ENCODE measurements at regions not wholly inside any gene's neighbourhood (a gene's known extent, or its start where the extent isn't known, plus 50 kb on each side); places are given as distances from the start of the nearest gene placed in this dataset.

GRCh38 chr10:3239920-3240894 lies 67.6 kb upstream of the PITRM1 start:
- Mint-ChIP-seq H3K27me3 (peaks cover 6% of the 10 kb centered on the region), H3K9me3 (no peaks in the 10 kb centered on the region), H3K36me3 (ENCODE audit: low read depth) (no peaks in the 10 kb centered on the region), H3K27ac (no peak overlapping the region), H3K4me3 (peak overlapping the region; percentile 8), H3K4me1 (no peaks in the 10 kb centered on the region)
- ATAC-seq (replicated peaks): no peak

GRCh38 chr10:3239066-3239919 lies 66.7 kb upstream of the PITRM1 start:
- no peaks in the 10 kb centered on the region for H3K4me1 Mint-ChIP-seq
- H3K27ac Mint-ChIP-seq: no peak overlapping the region
- peak; percentile 86 for ATAC-seq (replicated peaks)
- H3K27me3 Mint-ChIP-seq: peaks cover 5% of the 10 kb centered on the region
- H3K4me3 Mint-ChIP-seq: peak overlapping the region; percentile 8
- no peaks in the 10 kb centered on the region for H3K36me3 Mint-ChIP-seq (ENCODE audit: low read depth)
- H3K9me3 Mint-ChIP-seq: no peaks in the 10 kb centered on the region

DNA sequence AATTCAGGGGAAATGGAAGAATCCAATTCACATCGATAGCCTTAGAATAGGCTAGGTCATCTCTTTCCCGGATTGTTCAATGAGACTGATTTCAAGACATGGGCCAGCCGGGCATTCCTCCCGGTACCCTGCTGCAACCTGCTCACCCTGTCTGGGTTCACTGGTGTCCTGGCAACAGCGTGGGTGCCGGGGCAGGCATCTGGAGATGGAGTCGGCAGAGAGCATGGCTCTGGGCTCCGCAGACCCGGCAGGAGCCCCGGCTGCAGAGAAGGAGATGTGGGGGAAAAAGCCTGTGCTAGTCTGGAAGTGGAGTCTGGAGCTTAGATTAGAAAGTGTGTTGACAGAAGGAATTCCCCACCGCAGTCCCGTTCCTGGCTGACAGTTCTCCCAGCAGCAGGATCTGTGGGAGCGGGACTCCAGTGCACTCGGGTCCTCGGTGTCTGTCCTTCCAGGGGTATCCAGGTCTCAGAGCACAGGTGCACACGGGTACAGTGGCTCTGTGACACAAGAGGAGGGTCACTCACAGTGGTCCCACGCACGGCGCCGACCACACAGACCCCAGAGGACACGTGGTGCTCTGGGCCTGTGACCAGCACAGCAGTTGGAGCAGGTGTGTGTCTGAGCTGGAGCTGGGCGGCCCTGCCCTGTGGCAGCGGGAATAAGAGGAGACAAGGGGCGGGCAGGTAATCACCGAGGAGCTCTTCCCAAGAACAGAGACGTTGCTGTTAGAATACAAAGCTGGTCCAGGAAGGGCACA lies 65.7 kb upstream of the PITRM1 start:
- no peaks in the 10 kb centered on the region for H3K9me3 Mint-ChIP-seq
- no peaks in the 10 kb centered on the region for H3K36me3 Mint-ChIP-seq (ENCODE audit: low read depth)
- peaks cover 6% of the 10 kb centered on the region for H3K27me3 Mint-ChIP-seq

GRCh38 chr10:3237530-3237929 lies 64.9 kb upstream of the PITRM1 start:
- Mint-ChIP-seq H3K4me1 (no peaks in the 10 kb centered on the region), H3K36me3 (ENCODE audit: low read depth) (no peaks in the 10 kb centered on the region), H3K27ac (no peak overlapping the region), H3K4me3 (no peak overlapping the region), H3K9me3 (no peaks in the 10 kb centered on the region), H3K27me3 (peaks cover 13% of the 10 kb centered on the region)
- ATAC-seq (replicated peaks): no peak

More for the DNA sequence above, 65.7 kb upstream of the PITRM1 start:
- no peak for ATAC-seq (replicated peaks)
- no peak overlapping the region for H3K27ac Mint-ChIP-seq
- H3K4me3 Mint-ChIP-seq: no peak overlapping the region
- no peaks in the 10 kb centered on the region for H3K4me1 Mint-ChIP-seq

DNA sequence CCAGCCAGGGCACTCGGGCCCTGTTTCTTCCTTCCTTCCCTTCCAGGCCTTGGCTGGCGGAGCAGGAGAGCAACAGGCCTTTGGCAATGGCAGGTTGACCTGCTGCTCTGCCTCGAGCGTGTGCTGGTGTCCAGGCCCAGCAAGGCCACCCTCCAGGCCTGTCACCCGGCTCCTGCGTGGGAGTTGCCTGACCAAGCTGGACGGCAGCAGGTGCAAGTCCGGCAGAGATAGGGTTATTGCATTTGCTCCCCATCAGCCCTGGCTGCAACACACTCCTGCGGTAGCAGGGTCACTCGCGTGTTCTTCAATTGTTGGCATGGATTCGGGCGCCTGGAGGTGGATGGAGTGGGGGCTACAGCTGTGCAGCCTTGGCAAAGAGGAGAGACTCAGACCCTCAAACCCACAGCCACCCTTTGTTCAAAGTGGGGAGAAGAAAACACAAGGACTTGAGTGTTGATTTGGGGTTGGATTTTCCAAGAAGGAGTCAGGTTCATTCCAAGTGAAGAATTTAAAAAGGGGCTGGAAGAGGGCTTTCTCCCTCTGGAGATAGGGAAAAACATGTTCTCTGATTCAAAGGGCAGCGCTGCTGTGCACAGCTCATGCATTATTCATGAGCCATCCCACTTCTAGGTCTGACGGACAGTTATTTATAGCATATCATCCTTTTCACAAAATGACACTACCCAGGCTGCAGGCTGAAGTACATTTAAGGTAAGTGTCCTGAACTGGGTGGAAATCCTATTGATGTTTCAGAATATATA lies 64.2 kb upstream of the PITRM1 start:
- no peak overlapping the region for H3K27ac Mint-ChIP-seq
- H3K27me3 Mint-ChIP-seq: peaks cover 14% of the 10 kb centered on the region
- H3K4me3 Mint-ChIP-seq: no peak overlapping the region
- no peak for ATAC-seq (replicated peaks)
- H3K4me1 Mint-ChIP-seq: no peaks in the 10 kb centered on the region
- H3K36me3 Mint-ChIP-seq (ENCODE audit: low read depth): no peaks in the 10 kb centered on the region
- H3K9me3 Mint-ChIP-seq: no peaks in the 10 kb centered on the region

- peaks cover 14% of the 10 kb centered on the region for H3K27me3 Mint-ChIP-seq
- no peak overlapping the region for H3K4me3 Mint-ChIP-seq
- no peaks in the 10 kb centered on the region for H3K36me3 Mint-ChIP-seq (ENCODE audit: low read depth)
- no peaks in the 10 kb centered on the region for H3K4me1 Mint-ChIP-seq
- ATAC-seq (replicated peaks): no peak
- no peak overlapping the region for H3K27ac Mint-ChIP-seq
- H3K9me3 Mint-ChIP-seq: no peaks in the 10 kb centered on the region
These were observed 63.5 kb upstream of the PITRM1 start for GRCh38 chr10:3235996-3236510.

DNA sequence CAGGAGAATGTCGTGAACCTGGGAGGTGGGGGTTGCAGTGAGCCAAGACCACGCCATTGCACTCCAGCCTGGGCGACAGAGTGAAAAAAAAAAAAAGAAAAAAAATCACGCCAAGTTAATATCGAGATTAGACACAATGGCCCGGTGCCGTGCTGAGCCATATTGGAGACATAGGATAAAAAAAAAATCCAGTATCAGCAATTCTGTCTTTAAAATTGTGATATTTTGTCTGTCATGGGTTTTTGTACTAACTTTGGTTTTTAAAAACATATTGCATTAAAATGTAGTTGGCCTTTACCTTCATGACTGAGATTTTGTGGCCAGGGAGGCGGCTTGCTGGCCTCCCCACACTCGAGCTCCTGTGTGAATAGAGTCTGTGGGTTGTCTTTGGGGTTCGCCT lies 62.8 kb upstream of the PITRM1 start:
- ATAC-seq (replicated peaks): no peak
- Mint-ChIP-seq H3K36me3 (ENCODE audit: low read depth) (no peaks in the 10 kb centered on the region), H3K27ac (no peak overlapping the region), H3K4me1 (no peaks in the 10 kb centered on the region), H3K9me3 (no peaks in the 10 kb centered on the region), H3K27me3 (peaks cover 14% of the 10 kb centered on the region), H3K4me3 (no peak overlapping the region)

DNA sequence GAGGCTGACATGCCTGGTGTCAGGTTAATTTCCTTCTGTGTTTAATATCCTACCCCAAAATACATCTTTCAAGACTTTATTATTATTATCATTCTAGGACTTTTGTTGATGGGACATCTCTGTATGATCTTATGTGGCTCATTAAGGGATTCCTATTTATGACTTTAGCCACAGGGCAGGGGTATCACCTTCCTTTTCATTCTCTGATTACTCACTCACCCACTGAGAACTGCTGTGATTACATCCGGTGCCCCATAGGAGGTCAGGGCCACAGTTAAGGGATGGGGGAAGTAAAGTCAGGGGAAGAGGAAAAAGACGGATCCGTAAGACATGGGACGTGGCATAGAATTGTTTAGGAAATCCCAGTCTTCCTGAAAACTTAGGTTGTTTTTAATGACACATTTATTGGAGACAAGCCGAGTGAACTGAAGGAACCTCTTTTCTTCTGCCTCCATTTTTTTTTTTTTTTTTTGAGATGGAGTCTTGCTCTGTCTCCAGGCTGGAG lies 61.0 kb upstream of the PITRM1 start:
- Mint-ChIP-seq H3K27me3 (peaks cover 14% of the 10 kb centered on the region), H3K36me3 (ENCODE audit: low read depth) (no peaks in the 10 kb centered on the region), H3K4me1 (peaks cover 2% of the 10 kb centered on the region), H3K4me3 (no peak overlapping the region), H3K9me3 (no peaks in the 10 kb centered on the region), H3K27ac (no peak overlapping the region)
- ATAC-seq (replicated peaks): peak; percentile 61

- no peak overlapping the region for H3K4me3 Mint-ChIP-seq
- H3K4me1 Mint-ChIP-seq: peaks cover 16% of the 10 kb centered on the region
- no peaks in the 10 kb centered on the region for H3K9me3 Mint-ChIP-seq
- peaks cover 14% of the 10 kb centered on the region for H3K27me3 Mint-ChIP-seq
- ATAC-seq (replicated peaks): no peak
- no peaks in the 10 kb centered on the region for H3K36me3 Mint-ChIP-seq (ENCODE audit: low read depth)
- no peak overlapping the region for H3K27ac Mint-ChIP-seq
These were observed 59.6 kb upstream of the PITRM1 start for GRCh38 chr10:3231951-3232730.

- Mint-ChIP-seq H3K27ac (no peak overlapping the region), H3K27me3 (peaks cover 13% of the 10 kb centered on the region), H3K36me3 (ENCODE audit: low read depth) (no peaks in the 10 kb centered on the region), H3K4me3 (no peak overlapping the region), H3K4me1 (peaks cover 20% of the 10 kb centered on the region), H3K9me3 (no peaks in the 10 kb centered on the region)
- peak; percentile 13 for ATAC-seq (replicated peaks)
These were observed 57.2 kb upstream of the PITRM1 start for GRCh38 chr10:3229815-3230214.

DNA sequence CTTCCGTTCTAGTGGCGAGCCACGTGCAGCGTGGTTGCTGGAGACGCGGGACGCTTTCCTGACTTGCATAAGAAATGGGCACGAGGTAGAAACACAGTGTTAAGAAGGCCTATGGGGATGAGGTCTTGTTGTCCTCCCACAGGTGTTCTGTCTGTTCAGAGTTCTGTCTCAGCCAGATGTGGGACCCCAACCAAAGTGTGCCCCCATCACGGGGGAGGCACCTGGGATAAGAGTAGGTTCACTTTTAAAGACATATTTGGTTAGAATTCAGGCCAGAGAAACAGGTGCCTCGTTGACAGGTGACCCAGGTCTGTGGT lies 56.0 kb upstream of the PITRM1 start:
- H3K9me3 Mint-ChIP-seq: no peaks in the 10 kb centered on the region
- peaks cover 9% of the 10 kb centered on the region for H3K27me3 Mint-ChIP-seq
- H3K27ac Mint-ChIP-seq: no peak overlapping the region
- ATAC-seq (replicated peaks): no peak
- peak overlapping the region; percentile 68 for H3K4me3 Mint-ChIP-seq
- no peaks in the 10 kb centered on the region for H3K36me3 Mint-ChIP-seq (ENCODE audit: low read depth)
- peaks cover 20% of the 10 kb centered on the region for H3K4me1 Mint-ChIP-seq

DNA sequence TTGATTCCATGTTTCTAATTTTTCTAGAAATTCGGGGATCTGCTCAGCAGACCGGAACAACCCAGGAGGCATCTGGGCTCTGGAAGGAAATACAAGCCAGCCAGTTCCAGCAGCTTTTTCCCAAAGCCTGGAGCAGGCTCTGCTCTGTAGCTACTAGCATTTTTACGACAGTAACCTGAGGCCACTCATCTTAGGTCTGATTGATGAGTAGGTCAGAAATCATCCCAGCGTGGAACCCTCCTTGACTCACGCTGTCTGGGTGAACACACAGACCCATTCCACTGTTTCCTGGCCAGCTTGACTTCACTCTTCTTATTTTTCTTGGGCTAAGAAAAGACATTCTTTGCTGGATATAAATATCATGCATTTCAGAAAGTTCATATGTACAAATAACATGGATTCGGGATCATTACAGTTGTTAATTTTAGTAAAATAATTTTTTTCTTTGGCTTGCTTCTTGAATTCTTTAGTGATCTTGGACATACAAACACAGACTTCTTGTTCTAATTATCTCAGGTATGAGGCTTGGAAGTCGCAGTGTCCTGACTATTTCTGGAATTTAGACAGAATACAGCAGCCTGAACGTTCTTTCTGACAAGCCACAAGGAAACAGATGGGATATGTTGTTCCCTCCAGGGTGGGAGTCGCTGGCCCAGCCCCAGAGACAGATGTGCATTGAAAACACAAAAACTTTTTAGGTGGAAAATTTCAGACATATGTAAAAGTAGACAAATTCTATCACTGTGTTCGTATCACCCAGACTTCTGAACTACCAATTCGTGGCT lies 54.6 kb upstream of the PITRM1 start:
- Mint-ChIP-seq H3K4me3 (peak overlapping the region; percentile 68), H3K4me1 (peaks cover 20% of the 10 kb centered on the region), H3K27ac (peak overlapping the region; percentile 80), H3K27me3 (no peaks in the 10 kb centered on the region), H3K9me3 (no peaks in the 10 kb centered on the region), H3K36me3 (ENCODE audit: low read depth) (no peaks in the 10 kb centered on the region)
- peak; percentile 38 for ATAC-seq (replicated peaks)
